ENCODE measurements at regions not wholly inside any gene's neighbourhood (a gene's known extent, or its start where the extent isn't known, plus 50 kb on each side); places are given as distances from the start of the nearest gene placed in this dataset.

DNA sequence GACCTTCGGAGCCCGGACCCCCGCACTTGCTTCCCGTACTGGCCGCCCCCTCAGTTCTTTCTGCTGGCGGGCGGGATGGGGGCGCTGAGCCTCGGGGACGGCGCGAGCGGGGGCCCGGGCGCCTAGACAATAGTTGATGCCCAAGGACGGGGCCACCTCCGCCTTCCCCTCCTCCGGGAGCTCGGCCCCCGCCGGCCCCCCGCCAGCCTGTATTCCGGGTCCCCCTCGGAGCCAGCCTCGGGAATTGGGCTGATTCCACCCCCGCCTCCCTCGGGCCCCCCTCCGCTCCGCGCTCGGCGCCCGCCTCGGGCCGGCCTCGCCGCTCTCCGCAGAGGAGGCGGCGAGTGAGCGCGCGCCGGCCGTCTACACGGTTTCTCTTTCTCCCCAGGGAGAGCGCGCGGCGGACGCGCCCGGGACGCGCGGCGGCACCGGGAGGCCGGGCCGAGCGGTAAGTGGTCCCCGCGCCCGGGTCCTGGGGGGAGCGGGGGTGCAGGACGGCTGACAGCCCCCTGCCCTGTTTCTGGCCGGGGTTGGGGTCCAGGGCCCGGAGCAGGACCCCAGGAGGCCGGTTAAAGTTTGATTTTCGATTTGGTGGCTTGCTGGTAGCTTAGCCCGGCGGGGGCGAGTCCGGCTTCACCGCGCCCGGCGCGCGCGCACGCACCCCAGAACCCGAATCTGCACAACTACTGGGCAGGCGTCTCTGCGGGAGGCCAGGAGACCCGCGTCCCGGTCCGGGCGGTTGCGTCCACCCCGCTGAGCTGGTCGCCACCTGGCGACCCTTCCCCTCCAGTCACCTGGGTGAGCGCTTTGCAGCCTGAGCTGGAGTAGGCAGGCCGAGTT lies 413.7 kb downstream of the PCNX1 start:
- peak; percentile 65 for DNase-seq (ENCODE audit: low read depth, low spot score)
- peak overlapping the region; percentile 69 for H3K9ac ChIP-seq (replicated peaks; ENCODE audit: extremely low read depth, insufficient read depth, low read length)
- H3K27ac ChIP-seq (ENCODE audit: insufficient read depth, low read depth, low read length): peak overlapping the region; percentile 74
- intact Hi-C loops (cut with micrococcal nuclease) (loop anchor here (1.0 to 10.0 kb wide), 10 partner anchors 30 to 432 kb away; no protein-coding TSS in a partner anchor), dilution Hi-C loops (cut with MboI; ENCODE audit: extremely low pct_ligation_motif_present, low sequenced_read_pairs) (no loop called here)
- no peaks in the 10 kb centered on the region for H3K79me2 ChIP-seq (ENCODE audit: control insufficient read depth, insufficient read depth, low read length)
- H3K4me3 ChIP-seq (replicated peaks in 1 of 3; ENCODE audit: insufficient read depth in 1 of 3, low read depth in 1 of 3, low read length in 3 of 3): peak overlapping the region; percentile 78 to 94 (median 89)
- H3K27me3 ChIP-seq (ENCODE audit: control insufficient read depth in 2 of 2, insufficient read depth in 2 of 2, low read length in 2 of 2): no peaks in the 10 kb centered on the region
- H3K4me1 ChIP-seq (ENCODE audit: control insufficient read depth, extremely low read depth, insufficient read depth, low read length): peaks cover 11% of the 10 kb centered on the region
- ChIA-PET POLR2A (interaction anchor here (0.6 kb wide), 1 partner anchor 83 kb away, joined by 4 read pairs; no protein-coding TSS in a partner anchor), CTCF (interaction anchor here (0.8 to 2.6 kb wide), 17 partner anchors 11 to 534 kb away, joined by 3 to 37 read pairs (median 6); no protein-coding TSS in a partner anchor)
- no peaks in the 10 kb centered on the region for H3K9me3 ChIP-seq (replicated peaks; ENCODE audit: control insufficient read depth, insufficient read depth, low read length)
- no peaks in the 10 kb centered on the region for H3K9me1 ChIP-seq (replicated peaks; ENCODE audit: control insufficient read depth, extremely low read depth, insufficient read depth, low read length)
- H4K20me1 ChIP-seq (replicated peaks; ENCODE audit: control insufficient read depth, extremely low read depth, insufficient read depth, low read length): peaks cover 2% of the 10 kb centered on the region
- no peaks in the 10 kb centered on the region for H3K36me3 ChIP-seq (ENCODE audit: control insufficient read depth in 2 of 2, extremely low read depth in 1 of 2, insufficient read depth in 2 of 2, low read length in 2 of 2)
- no TSS peak for BruUV-seq (replicated peaks)
- TF ChIP-seq, protein P1, sequence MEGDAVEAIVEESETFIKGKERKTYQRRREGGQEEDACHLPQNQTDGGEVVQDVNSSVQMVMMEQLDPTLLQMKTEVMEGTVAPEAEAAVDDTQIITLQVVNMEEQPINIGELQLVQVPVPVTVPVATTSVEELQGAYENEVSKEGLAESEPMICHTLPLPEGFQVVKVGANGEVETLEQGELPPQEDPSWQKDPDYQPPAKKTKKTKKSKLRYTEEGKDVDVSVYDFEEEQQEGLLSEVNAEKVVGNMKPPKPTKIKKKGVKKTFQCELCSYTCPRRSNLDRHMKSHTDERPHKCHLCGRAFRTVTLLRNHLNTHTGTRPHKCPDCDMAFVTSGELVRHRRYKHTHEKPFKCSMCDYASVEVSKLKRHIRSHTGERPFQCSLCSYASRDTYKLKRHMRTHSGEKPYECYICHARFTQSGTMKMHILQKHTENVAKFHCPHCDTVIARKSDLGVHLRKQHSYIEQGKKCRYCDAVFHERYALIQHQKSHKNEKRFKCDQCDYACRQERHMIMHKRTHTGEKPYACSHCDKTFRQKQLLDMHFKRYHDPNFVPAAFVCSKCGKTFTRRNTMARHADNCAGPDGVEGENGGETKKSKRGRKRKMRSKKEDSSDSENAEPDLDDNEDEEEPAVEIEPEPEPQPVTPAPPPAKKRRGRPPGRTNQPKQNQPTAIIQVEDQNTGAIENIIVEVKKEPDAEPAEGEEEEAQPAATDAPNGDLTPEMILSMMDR (IDR thresholded peaks at IDR 0.05; ENCODE audit: extremely low read depth in 1 of 2, insufficient read depth in 1 of 2, low read depth in 1 of 2, low read length in 2 of 2): no peak
- TF ChIP-seq GATA2 (IDR thresholded peaks at IDR 0.05; ENCODE audit: insufficient read depth, insufficient read length, low read depth, low read length) (no peak), POLR2AphosphoS5 (IDR thresholded peaks at IDR 0.05; ENCODE audit: insufficient read depth, low read depth, low read length) (no peak), FOS (IDR thresholded peaks at IDR 0.05; ENCODE audit: borderline replicate concordance, insufficient read depth, low read length) (no peak), JUN (IDR thresholded peaks at IDR 0.05; ENCODE audit: borderline replicate concordance, insufficient read depth, insufficient read length, low read depth) (no peak), POLR2A (IDR thresholded peaks at IDR 0.05; ENCODE audit: low read depth, low read length) (no peak), EZH2 (IDR thresholded peaks at IDR 0.05; ENCODE audit: borderline replicate concordance, low read depth, low read length, severe bottlenecking) (no peak), MYC (IDR thresholded peaks at IDR 0.05; ENCODE audit: low read depth, low read length) (no peak)
- TF ChIP-seq, protein P2, sequence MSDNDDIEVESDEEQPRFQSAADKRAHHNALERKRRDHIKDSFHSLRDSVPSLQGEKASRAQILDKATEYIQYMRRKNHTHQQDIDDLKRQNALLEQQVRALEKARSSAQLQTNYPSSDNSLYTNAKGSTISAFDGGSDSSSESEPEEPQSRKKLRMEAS (IDR thresholded peaks at IDR 0.05; ENCODE audit: insufficient read depth, insufficient read length): no peak
- peak overlapping the region; percentile 96 for H3K4me2 ChIP-seq (ENCODE audit: insufficient read depth, low read length)
- no peak for FAIRE-seq
- H2AFZ ChIP-seq (ENCODE audit: low read depth, low read length): peak overlapping the region; percentile 95
